HG02840 (cell line): ENCODE measurements at regions not wholly inside any gene's neighbourhood (a gene's known extent, or its start where the extent isn't known, plus 50 kb on each side); places are given as distances from the start of the nearest gene placed in this dataset.

ENCODE experiments used
- ATAC-seq: cut with Tn5 transposase; IDR thresholded peaks from one replicate; pipeline ENCODE4 v1.9.1; 2021; ENCODE audit warnings: mild to moderate bottlenecking, moderate library complexity, moderate number of reproducible peaks; ENCODE audit not compliant: unreplicated experiment, low FRiP score

- ATAC-seq = no peak
Measured at GRCh38 chr3:21357241-21357640, 393.8 kb downstream of the ZNF385D start.

- no peak for ATAC-seq
Measured at GRCh38 chr3:21356402-21356801, 394.6 kb downstream of the ZNF385D start.

- no peak for ATAC-seq
Measured at GRCh38 chr3:21345382-21345976, 405.5 kb downstream of the ZNF385D start.

- no peak for ATAC-seq
Measured at GRCh38 chr3:21331857-21332256, 419.2 kb downstream of the ZNF385D start.

GRCh38 chr3:21331321-21331720 lies 419.7 kb downstream of the ZNF385D start:
- no peak for ATAC-seq

GRCh38 chr3:21330293-21330692 lies 420.7 kb downstream of the ZNF385D start:
- ATAC-seq = peak; percentile 85

- no peak for ATAC-seq
Measured at GRCh38 chr3:21328711-21329390, 422.2 kb downstream of the ZNF385D start.

GRCh38 chr3:21326704-21327475 lies 424.1 kb downstream of the ZNF385D start:
- ATAC-seq = no peak

- no peak for ATAC-seq
Measured at GRCh38 chr3:21314688-21315087, 436.3 kb downstream of the ZNF385D start.

GRCh38 chr3:21310891-21311290 lies 440.1 kb downstream of the ZNF385D start:
- ATAC-seq = no peak

GRCh38 chr3:21310161-21310560 lies 440.8 kb downstream of the ZNF385D start:
- ATAC-seq = no peak

GRCh38 chr3:21297304-21297703 lies 453.7 kb downstream of the ZNF385D start:
- ATAC-seq = no peak

GRCh38 chr3:21294768-21295167 lies 456.2 kb downstream of the ZNF385D start:
- ATAC-seq = no peak

- no peak for ATAC-seq
Measured at GRCh38 chr3:21292971-21293370, 458.0 kb downstream of the ZNF385D start.

- ATAC-seq = no peak
Measured at GRCh38 chr3:21290557-21290956, 460.5 kb downstream of the ZNF385D start.

- no peak for ATAC-seq
Measured at GRCh38 chr3:21274079-21274571, 476.9 kb downstream of the ZNF385D start.

- no peak for ATAC-seq
Measured at GRCh38 chr3:21273259-21274025, 477.6 kb downstream of the ZNF385D start.

GRCh38 chr3:21271606-21272016 lies 479.4 kb downstream of the ZNF385D start:
- no peak for ATAC-seq

- ATAC-seq = no peak
Measured at GRCh38 chr3:21269882-21270281, 481.1 kb downstream of the ZNF385D start.

- ATAC-seq = no peak
Measured at GRCh38 chr3:21260507-21260906, 490.5 kb downstream of the ZNF385D start.

- ATAC-seq = no peak
Measured at GRCh38 chr3:21259896-21260295, 491.1 kb downstream of the ZNF385D start.
